GM19463 (cell line): ENCODE measurements at regions not wholly inside any gene's neighbourhood (a gene's known extent, or its start where the extent isn't known, plus 50 kb on each side); places are given as distances from the start of the nearest gene placed in this dataset.
"Not testable (repeated sequence)": the region's sequence is repeated elsewhere in the genome, so short reads cannot be mapped to it uniquely, and the experiment has no call there.

Experiments
- ATAC-seq: cut with Tn5 transposase; IDR thresholded peaks from one replicate; pipeline ENCODE4 v1.9.1; 2021; ENCODE audit warnings: mild to moderate bottlenecking, moderate library complexity; ENCODE audit not compliant: unreplicated experiment

GRCh38 chr7:131869169-131869844, 312.9 kb upstream of the PODXL start:
- no peak for ATAC-seq

- no peak for ATAC-seq
These were observed 311.0 kb upstream of the PODXL start for GRCh38 chr7:131867461-131867860.

- ATAC-seq, result no peak
These were observed 309.5 kb upstream of the PODXL start for GRCh38 chr7:131865911-131866310.

- ATAC-seq, result no peak
These were observed 305.4 kb upstream of the PODXL start for GRCh38 chr7:131861620-131862346.

- ATAC-seq, result peak; percentile 67
These were observed 302.9 kb upstream of the PODXL start for GRCh38 chr7:131859147-131859821.

- no peak for ATAC-seq
These were observed 302.2 kb upstream of the PODXL start for GRCh38 chr7:131858611-131859010.

- no peak for ATAC-seq
These were observed 293.0 kb upstream of the PODXL start for GRCh38 chr7:131849472-131849871.

- no peak for ATAC-seq
These were observed 291.6 kb upstream of the PODXL start for GRCh38 chr7:131848033-131848432.

- no peak for ATAC-seq
These were observed 289.3 kb upstream of the PODXL start for GRCh38 chr7:131845573-131846314.

GRCh38 chr7:131844369-131844768, 287.9 kb upstream of the PODXL start:
- ATAC-seq, result no peak

- ATAC-seq, result no peak
These were observed 287.5 kb upstream of the PODXL start for GRCh38 chr7:131843898-131844331.

- no peak for ATAC-seq
These were observed 283.7 kb upstream of the PODXL start for GRCh38 chr7:131839967-131840690.

GRCh38 chr7:131836733-131837132, 280.3 kb upstream of the PODXL start:
- no peak for ATAC-seq

GRCh38 chr7:131835141-131835540, 278.7 kb upstream of the PODXL start:
- ATAC-seq, result no peak

- no peak for ATAC-seq
These were observed 274.3 kb upstream of the PODXL start for GRCh38 chr7:131830681-131831080.

GRCh38 chr7:131829947-131830558, 273.6 kb upstream of the PODXL start:
- ATAC-seq, result no peak

GRCh38 chr7:131827421-131827820, 271.0 kb upstream of the PODXL start:
- no peak for ATAC-seq

GRCh38 chr7:131826960-131827359, 270.5 kb upstream of the PODXL start:
- ATAC-seq, result no peak

- ATAC-seq, result not testable (repeated sequence)
These were observed 267.6 kb upstream of the PODXL start for GRCh38 chr7:131823961-131824440.

GRCh38 chr7:131819891-131820290, 263.5 kb upstream of the PODXL start:
- no peak for ATAC-seq
